Stimulated activated CD8-positive, alpha-beta memory T cell treated with anti-CD3 and anti-CD28 coated beads, Interleukin-15, amount 100 ng/mL, for 24 hours (primary cell): ENCODE measurements at regions not wholly inside any gene's neighbourhood (a gene's known extent, or its start where the extent isn't known, plus 50 kb on each side); places are given as distances from the start of the nearest gene placed in this dataset.

Experiments used
- DNase-seq: peaks from one replicate; pipeline ENCODE4 v3.0.0-alpha.2; 2020; ENCODE audit warnings: low read depth

GRCh38 chr1:208513799-208514198 is 269.6 kb upstream of the PLXNA2 start:
- DNase-seq, result no peak

- no peak for DNase-seq
Observed at GRCh38 chr1:208515129-208515528, 270.9 kb upstream of the PLXNA2 start.

- DNase-seq, result no peak
Observed at GRCh38 chr1:208516780-208517179, 272.6 kb upstream of the PLXNA2 start.

- DNase-seq, result no peak
Observed at GRCh38 chr1:208520438-208521099, 276.4 kb upstream of the PLXNA2 start.

- no peak for DNase-seq
Observed at GRCh38 chr1:208521534-208521933, 277.4 kb upstream of the PLXNA2 start.

- DNase-seq, result no peak
Observed at GRCh38 chr1:208523007-208523406, 278.8 kb upstream of the PLXNA2 start.

- no peak for DNase-seq
Observed at GRCh38 chr1:208524376-208524775, 280.2 kb upstream of the PLXNA2 start.

GRCh38 chr1:208524925-208525324 is 280.7 kb upstream of the PLXNA2 start:
- DNase-seq, result no peak

GRCh38 chr1:208525417-208525816 is 281.2 kb upstream of the PLXNA2 start:
- DNase-seq, result no peak

GRCh38 chr1:208526613-208527125 is 282.5 kb upstream of the PLXNA2 start:
- no peak for DNase-seq

GRCh38 chr1:208527156-208527555 is 283.0 kb upstream of the PLXNA2 start:
- DNase-seq, result no peak

GRCh38 chr1:208528578-208529240 is 284.5 kb upstream of the PLXNA2 start:
- DNase-seq, result no peak

GRCh38 chr1:208531003-208531750 is 287.0 kb upstream of the PLXNA2 start:
- no peak for DNase-seq

- no peak for DNase-seq
Observed at GRCh38 chr1:208533746-208534598, 289.8 kb upstream of the PLXNA2 start.

GRCh38 chr1:208534599-208534897 is 290.4 kb upstream of the PLXNA2 start:
- DNase-seq, result no peak

- no peak for DNase-seq
Observed at GRCh38 chr1:208534979-208535378, 290.8 kb upstream of the PLXNA2 start.

GRCh38 chr1:208535511-208535910 is 291.3 kb upstream of the PLXNA2 start:
- DNase-seq, result no peak

- DNase-seq, result no peak
Observed at GRCh38 chr1:208536212-208536611, 292.0 kb upstream of the PLXNA2 start.

- no peak for DNase-seq
Observed at GRCh38 chr1:208537198-208537597, 293.0 kb upstream of the PLXNA2 start.

- DNase-seq, result no peak
Observed at GRCh38 chr1:208538078-208538477, 293.9 kb upstream of the PLXNA2 start.

GRCh38 chr1:208538587-208538986 is 294.4 kb upstream of the PLXNA2 start:
- DNase-seq, result no peak

GRCh38 chr1:208540724-208541123 is 296.5 kb upstream of the PLXNA2 start:
- no peak for DNase-seq
